A549 (cell line): ENCODE measurements at regions not wholly inside any gene's neighbourhood (a gene's known extent, or its start where the extent isn't known, plus 50 kb on each side); places are given as distances from the start of the nearest gene placed in this dataset.

Source experiments
- ATAC-seq, 2 experiments: fragments of 200-7000 bp in 1 of 2; fragments of >200 bp in 1 of 2; cut with Nextera tagmentation in 1 of 2; cut with Tn5 transposase in 1 of 2; 3 replicates each; pipeline versions ENCODE4 v1.8.0 to v1.9.1; 2018 to 2020; ENCODE audit warnings: mild to moderate bottlenecking in 1 of 2, moderate library complexity in 1 of 2
- CTCF ChIA-PET: fragments of 300-600 bp; sonication (Branson Sonifier 250); formaldehyde crosslinking; extraction: SDS; loops from one replicate; lab custom pipeline; 2021; ENCODE audit warnings: antibody characterized with exemption, inconsistent platforms; lab: Yijun Ruan, JAX
- POLR2A ChIA-PET: fragments of 350-600 bp; formaldehyde crosslinking; extraction: SDS; loops from one replicate; lab custom pipeline; 2021; ENCODE audit warnings: antibody characterized with exemption, inconsistent platforms; lab: Yijun Ruan, JAX
- DNase-seq, 2 experiments: peaks; one replicate each; pipeline versions ENCODE4 v3.0.0 to v3.0.0-alpha.2; 2011 to 2016; ENCODE audit warnings: low read depth in 1 of 2, low spot score in 1 of 2
- FAIRE-seq: peaks from 2 replicates; lab custom pipeline; 2011; peaks lifted over from hg19 to GRCh38; lab: Jason Lieb, UNC
- H3K27ac ChIP-seq, 2 experiments: fragments of >200 bp; sonication (Bioruptor Twin); formaldehyde crosslinking; 3 replicates each; pipeline ENCODE4 v1.5.1; 2016 to 2017
- H3K4me1 ChIP-seq: fragments of >200 bp; sonication (Bioruptor Twin); formaldehyde crosslinking; 3 replicates; pipeline ENCODE4 v1.6.1; 2016
- H3K4me2 ChIP-seq: fragments of >200 bp; sonication (Bioruptor Twin); formaldehyde crosslinking; 3 replicates; pipeline ENCODE4 v1.6.1; 2016
- H3K4me3 ChIP-seq: fragments of >200 bp; sonication (Bioruptor Twin); formaldehyde crosslinking; 3 replicates; pipeline ENCODE4 v1.5.1; 2016
- H3K9me3 ChIP-seq: fragments of >200 bp; sonication (Bioruptor Twin); formaldehyde crosslinking; 3 replicates; pipeline ENCODE4 v1.6.1; 2016
- CBX2 ChIP-seq: fragments of 200-600 bp; sonication (generic); IDR thresholded peaks from 2 replicates; pipeline ENCODE4 v1.6.1; 2016; ENCODE audit warnings: low read depth, mild to moderate bottlenecking, borderline replicate concordance
- CTCF ChIP-seq: fragments of >200 bp; sonication (Bioruptor Twin); formaldehyde crosslinking; IDR thresholded peaks from 3 replicates; pipeline ENCODE4 v1.5.1; 2016
- E2F6 ChIP-seq: IDR thresholded peaks from 2 replicates; pipeline ENCODE4 v1.6.1; 2012; ENCODE audit warnings: low read depth, borderline replicate concordance
- HEYL ChIP-seq: fragments of 250-450 bp; sonication (Bioruptor Pico); IDR thresholded peaks from 2 replicates; pipeline ENCODE4 v1.8.0; 2021; ENCODE audit warnings: mild to moderate bottlenecking, moderate library complexity
- HOXB5 ChIP-seq: fragments of 250-450 bp; sonication (Bioruptor Pico); IDR thresholded peaks from 2 replicates; pipeline ENCODE4 v1.5.0; 2020; ENCODE audit warnings: mild to moderate bottlenecking, moderate library complexity
- JUNB ChIP-seq: fragments of >200 bp; sonication (Bioruptor Twin); formaldehyde crosslinking; IDR thresholded peaks from 2 replicates; pipeline ENCODE4 v1.6.1; 2016
- KDM1A ChIP-seq: fragments of 200-600 bp; sonication (generic); IDR thresholded peaks from 2 replicates; pipeline ENCODE4 v1.6.1; 2016; ENCODE audit warnings: low read depth, mild to moderate bottlenecking
- KDM5A ChIP-seq: fragments of 200-600 bp; sonication (generic); IDR thresholded peaks from 2 replicates; pipeline ENCODE4 v1.6.1; 2016; ENCODE audit warnings: antibody characterized with exemption, mild to moderate bottlenecking
- MAZ ChIP-seq: fragments of 150-350 bp; IDR thresholded peaks from 2 replicates; pipeline ENCODE4 v1.6.1; 2014; ENCODE audit warnings: antibody characterized with exemption, low read depth, low read length, borderline replicate concordance
- MYC ChIP-seq: IDR thresholded peaks from 2 replicates; pipeline ENCODE4 v1.6.1; 2012; ENCODE audit warnings: mild to moderate bottlenecking, inconsistent platforms, low read length, improper control_type of control experiment, borderline replicate concordance
- PBX3 ChIP-seq: IDR thresholded peaks from 2 replicates; pipeline ENCODE4 v1.6.1; 2012
- PHF8 ChIP-seq: fragments of 200-600 bp; sonication (generic); IDR thresholded peaks from 2 replicates; pipeline ENCODE4 v1.6.1; 2016; ENCODE audit warnings: low read depth, mild to moderate bottlenecking, antibody characterized with exemption, moderate library complexity, borderline replicate concordance
- RAD21 ChIP-seq, 2 experiments: fragments of >200 bp in 1 of 2; sonication (Bioruptor Twin) in 1 of 2; formaldehyde crosslinking in 1 of 2; IDR thresholded peaks in 1 of 2; conservative IDR thresholded peaks in 1 of 2; 2 replicates in 1 of 2; 3 replicates in 1 of 2; pipeline ENCODE4 v1.6.1; 2012 to 2018; ENCODE audit warnings: inconsistent platforms in 1 of 2
- RCOR1 ChIP-seq: fragments of 150-350 bp; IDR thresholded peaks from 2 replicates; pipeline ENCODE4 v1.6.1; 2014; ENCODE audit warnings: antibody characterized with exemption, low read length, low read depth
- RNF2 ChIP-seq: fragments of 200-600 bp; sonication (generic); IDR thresholded peaks from 2 replicates; pipeline ENCODE4 v1.6.1; 2016; ENCODE audit warnings: low read depth, mild to moderate bottlenecking, antibody characterized with exemption, moderate library complexity, borderline replicate concordance
- SREBF2 ChIP-seq: fragments of 450-650 bp; IDR thresholded peaks from 2 replicates; pipeline ENCODE4 v1.6.1; 2014; ENCODE audit warnings: mild to moderate bottlenecking, moderate library complexity
- WGBS: methylation state at CpG from one replicate; pipeline ENCODE4 v1.1.6; 2017; ENCODE audit errors: missing lambda C conversion rate; 5-methylcytosine and 5-hydroxymethylcytosine counted together

- Histone ChIP-seq H3K4me2 (no peak overlapping the region), H3K4me3 (no peak overlapping the region), H3K9me3 (no peaks in the 10 kb centered on the region), H3K4me1 (no peaks in the 10 kb centered on the region), H3K27ac (no peak overlapping the region)
- POLR2A ChIA-PET: no interaction called here
- FAIRE-seq (no peak), DNase-seq (no peak), ATAC-seq (no peak)
- CTCF ChIA-PET: no interaction called here
- no peak for TF ChIP-seq KDM5A
- WGBS: 62% methylated on average over 8 of the region's 9 CpGs
Measured at GRCh38 chr15:62477929-62478328, 312.8 kb upstream of the C2CD4B start.

GRCh38 chr15:62482785-62483429 lies 317.8 kb upstream of the C2CD4B start:
- DNase-seq: peak; percentile 45 to 57
- Histone ChIP-seq H3K9me3 (no peaks in the 10 kb centered on the region), H3K4me2 (no peak overlapping the region), H3K27ac (no peak overlapping the region), H3K4me1 (no peaks in the 10 kb centered on the region), H3K4me3 (no peak overlapping the region)
- TF ChIP-seq E2F6 (no peak), CTCF (0 out of 3 replicates have a peak, but pooled peaks have one; percentile 10), RAD21 (conservative IDR thresholded peaks at IDR 0.05 in 1 of 2, IDR thresholded peaks at IDR 0.05 in 1 of 2) (peak in 1 of 2 experiments; percentile 16; a peak in 1 of 5 replicates), SREBF2 (no peak)
- ChIA-PET CTCF (interaction anchor here (0.6 to 1.6 kb wide), 6 partner anchors 12 to 260 kb away, joined by 3 to 4 read pairs (median 4); no protein-coding TSS in a partner anchor), POLR2A (no interaction called here)
- ATAC-seq: peak; percentile 71 to 94; a peak in 5 of 6 replicates
- WGBS: 67% methylated on average over 5 of the region's 5 CpGs
- no peak for FAIRE-seq

- TF ChIP-seq E2F6: no peak
- TF ChIP-seq PBX3: no peak
- TF ChIP-seq, all 56 proteins: peak for 0
- no peaks in the 10 kb centered on the region for H3K9me3 ChIP-seq
- CTCF ChIA-PET: interaction anchor here (1.0 to 1.6 kb wide), 4 partner anchors 13 to 259 kb away, joined by 3 to 4 read pairs (median 4); no protein-coding TSS in a partner anchor
- FAIRE-seq (no peak), DNase-seq (no peak), ATAC-seq (no peak)
- H3K4me3 ChIP-seq: no peak overlapping the region
- POLR2A ChIA-PET: no interaction called here
- H3K4me2 ChIP-seq: no peak overlapping the region
- 88% methylated on average over 4 of the region's 4 CpGs for WGBS
- no peak overlapping the region for H3K27ac ChIP-seq
- H3K4me1 ChIP-seq: no peaks in the 10 kb centered on the region
Measured at GRCh38 chr15:62483814-62484213, 318.7 kb upstream of the C2CD4B start.

GRCh38 chr15:62485170-62485720 lies 320.2 kb upstream of the C2CD4B start:
- ChIA-PET CTCF (interaction anchor here (1.0 to 2.2 kb wide), 3 partner anchors 9 to 223 kb away, joined by 3 to 5 read pairs (median 3); no protein-coding TSS in a partner anchor), POLR2A (no interaction called here)
- no peak for FAIRE-seq
- TF ChIP-seq RNF2 (no peak), MAZ (no peak), HEYL (no peak), RCOR1 (no peak), PHF8 (no peak), RAD21 (conservative IDR thresholded peaks at IDR 0.05 in 1 of 2, IDR thresholded peaks at IDR 0.05 in 1 of 2) (no peak), CBX2 (no peak), KDM1A (no peak), MYC (no peak), JUNB (no peak), HOXB5 (CRISPR knock-in tag) (no peak)
- WGBS: 90% methylated on average over 6 of the region's 6 CpGs
- H3K4me3 ChIP-seq: no peak overlapping the region
- no peak for DNase-seq
- H3K4me1 ChIP-seq: no peaks in the 10 kb centered on the region
- H3K27ac ChIP-seq: no peak overlapping the region
- H3K4me2 ChIP-seq: no peak overlapping the region
- no peak for ATAC-seq
- no peaks in the 10 kb centered on the region for H3K9me3 ChIP-seq
